ENCODE measurements at regions not wholly inside any gene's neighbourhood (a gene's known extent, or its start where the extent isn't known, plus 50 kb on each side); places are given as distances from the start of the nearest gene placed in this dataset.

DNA sequence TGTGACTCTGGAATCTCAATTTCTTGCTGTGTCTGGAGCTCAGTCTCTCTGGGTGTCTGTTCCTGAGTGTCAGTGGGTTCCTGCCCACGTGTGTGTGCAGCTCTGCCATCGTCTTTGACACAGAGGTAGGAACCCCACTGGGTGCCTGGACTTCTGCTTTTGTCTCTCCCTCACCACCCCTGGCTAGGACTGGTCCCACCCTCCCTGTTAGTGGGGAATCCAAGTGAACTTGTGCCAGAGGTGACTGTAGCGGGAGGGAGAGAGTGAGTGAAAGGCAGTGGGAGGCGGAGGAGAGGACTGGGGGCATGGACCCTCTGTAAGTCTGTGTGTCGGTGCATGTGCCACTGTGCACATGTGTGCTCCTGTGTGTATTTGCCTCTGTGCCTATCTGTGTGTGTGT, 299.9 kb upstream of the ZMIZ1 start:
- TF ChIP-seq CREB1 (IDR thresholded peaks at IDR 0.05; ENCODE audit: low read depth) (no peak), NFIC (IDR thresholded peaks at IDR 0.05) (no peak), FOXM1 (IDR thresholded peaks at IDR 0.05; ENCODE audit: borderline replicate concordance, low read depth) (no peak), YY1 (IDR thresholded peaks at IDR 0.05; ENCODE audit: low read depth) (no peak)

Measured in Ishikawa (cell line).